Mesothelial cell of epicardium (in vitro differentiated cells): ENCODE measurements at regions not wholly inside any gene's neighbourhood (a gene's known extent, or its start where the extent isn't known, plus 50 kb on each side); places are given as distances from the start of the nearest gene placed in this dataset.
"Not testable (repeated sequence)": the region's sequence is repeated elsewhere in the genome, so short reads cannot be mapped to it uniquely, and the experiment has no call there.

Source experiments
- DNase-seq, 2 experiments: peaks; one replicate each; pipeline ENCODE4 v3.0.0; 2021; ENCODE audit warnings: low spot score in 2 of 2; ENCODE audit not compliant: unreplicated experiment in 2 of 2
- H3K27ac Mint-ChIP-seq: 2 replicates; pipeline ENCODE4 v1.8.0; 2021; ENCODE audit warnings: mixed read lengths
- H3K27me3 Mint-ChIP-seq: 2 replicates; pipeline ENCODE4 v1.8.0; 2021; ENCODE audit warnings: low read depth, mixed read lengths
- H3K36me3 Mint-ChIP-seq: 2 replicates; pipeline ENCODE4 v1.8.0; 2021; ENCODE audit warnings: mixed read lengths
- H3K4me1 Mint-ChIP-seq: 2 replicates; pipeline ENCODE4 v1.8.0; 2021; ENCODE audit warnings: mixed read lengths
- H3K4me3 Mint-ChIP-seq: 2 replicates; pipeline ENCODE4 v1.8.0; 2021; ENCODE audit warnings: mild to moderate bottlenecking, moderate library complexity, mixed read lengths
- H3K9me3 Mint-ChIP-seq: 2 replicates; pipeline ENCODE4 v1.8.0; 2021; ENCODE audit warnings: mixed read lengths
- CTCF ChIP-seq: fragments of 200-600 bp; sonication (generic); IDR thresholded peaks from one replicate; pipeline ENCODE4 v1.5.0; 2021; ENCODE audit warnings: antibody characterized with exemption; ENCODE audit not compliant: unreplicated experiment

DNA sequence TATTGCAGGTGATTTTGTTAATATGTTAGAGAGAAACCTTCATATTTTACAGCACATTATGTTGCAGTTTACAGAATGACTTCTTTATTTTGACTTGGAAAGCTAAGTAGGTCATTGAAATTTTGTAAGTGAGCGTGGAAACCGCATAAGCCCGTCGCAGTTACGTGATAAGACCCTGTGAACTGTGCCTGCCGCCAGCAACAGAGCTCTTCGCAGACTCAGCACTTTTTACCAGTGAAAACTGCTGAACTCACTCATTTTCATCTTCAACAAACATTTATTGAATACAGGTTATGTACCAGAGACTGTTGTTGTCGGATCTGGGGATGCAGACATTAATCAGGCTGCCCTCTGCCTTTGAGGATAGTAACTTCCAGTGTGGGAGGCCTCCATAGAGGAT is 355.7 kb downstream of the HS3ST1 start:
- DNase-seq, result no peak
- TF ChIP-seq CTCF, result no peak
- H3K4me1 Mint-ChIP-seq, result peaks cover 21% of the 10 kb centered on the region
- no peaks in the 10 kb centered on the region for H3K9me3 Mint-ChIP-seq
- H3K27ac Mint-ChIP-seq, result no peak overlapping the region
- H3K27me3 Mint-ChIP-seq, result no peaks in the 10 kb centered on the region
- no peak overlapping the region for H3K4me3 Mint-ChIP-seq
- H3K36me3 Mint-ChIP-seq, result no peaks in the 10 kb centered on the region

DNA sequence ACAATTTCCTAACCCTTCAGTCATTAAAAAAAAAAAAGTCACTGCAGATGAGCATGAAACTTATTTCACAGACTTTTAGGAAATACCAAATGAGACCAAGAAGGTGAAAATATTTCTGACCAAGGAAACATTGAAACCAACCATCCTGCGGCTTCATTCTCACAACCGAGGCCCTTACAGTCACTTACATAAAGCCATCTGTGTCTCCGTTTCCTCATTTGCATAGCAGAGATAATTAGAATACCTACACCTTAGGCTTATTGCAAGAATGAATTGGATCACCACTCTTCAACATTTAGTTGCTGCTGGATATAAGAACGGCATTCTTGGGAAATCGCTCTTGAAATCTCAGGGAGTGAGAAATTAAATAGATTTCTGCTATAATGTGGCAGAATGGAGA is 356.2 kb downstream of the HS3ST1 start:
- H3K4me3 Mint-ChIP-seq, result no peak overlapping the region
- DNase-seq, result no peak
- no peak overlapping the region for H3K27ac Mint-ChIP-seq
- H3K27me3 Mint-ChIP-seq, result no peaks in the 10 kb centered on the region
- no peak for TF ChIP-seq CTCF
- no peaks in the 10 kb centered on the region for H3K36me3 Mint-ChIP-seq
- H3K9me3 Mint-ChIP-seq, result no peaks in the 10 kb centered on the region
- H3K4me1 Mint-ChIP-seq, result peaks cover 21% of the 10 kb centered on the region

- Mint-ChIP-seq H3K4me3 (no peak overlapping the region), H3K4me1 (peaks cover 26% of the 10 kb centered on the region), H3K27ac (no peak overlapping the region), H3K36me3 (no peaks in the 10 kb centered on the region), H3K9me3 (no peaks in the 10 kb centered on the region), H3K27me3 (no peaks in the 10 kb centered on the region)
- no peak for TF ChIP-seq CTCF
- no peak for DNase-seq
These were observed 357.9 kb downstream of the HS3ST1 start for GRCh38 chr4:11070813-11071212.

DNA sequence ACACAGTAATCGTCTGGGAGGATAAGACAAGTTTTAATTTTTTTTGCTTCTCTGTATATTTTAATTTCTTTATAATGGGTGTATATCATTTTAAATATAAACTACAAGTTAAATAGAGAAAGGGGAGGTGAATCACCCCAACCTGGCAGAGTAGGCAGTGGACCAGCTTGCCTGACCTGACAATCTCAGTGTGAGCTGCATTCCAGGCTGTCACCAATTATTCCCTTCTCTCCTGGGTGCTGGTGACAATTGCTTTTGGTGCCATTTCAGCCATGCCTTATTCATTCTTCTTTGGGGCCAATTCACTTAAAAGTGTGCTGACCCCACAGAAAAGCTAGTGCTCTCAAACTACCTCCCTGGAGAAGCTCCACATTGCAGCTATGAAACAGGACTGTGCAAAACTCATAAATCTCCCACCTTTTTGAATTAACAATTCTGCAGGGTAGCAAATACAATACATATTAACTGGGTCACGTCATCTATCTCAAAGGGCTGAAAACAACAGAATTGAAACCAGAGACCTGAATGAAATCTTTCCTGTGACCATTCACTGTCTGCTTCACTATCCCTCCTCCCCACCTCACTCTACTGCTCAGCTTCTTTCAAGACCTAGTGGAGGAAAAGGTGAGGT is 359.0 kb downstream of the HS3ST1 start:
- no peak overlapping the region for H3K4me3 Mint-ChIP-seq
- H3K4me1 Mint-ChIP-seq, result peaks cover 26% of the 10 kb centered on the region
- no peak for TF ChIP-seq CTCF
- no peaks in the 10 kb centered on the region for H3K27me3 Mint-ChIP-seq
- no peak for DNase-seq
- no peak overlapping the region for H3K27ac Mint-ChIP-seq
- H3K36me3 Mint-ChIP-seq, result no peaks in the 10 kb centered on the region
- no peaks in the 10 kb centered on the region for H3K9me3 Mint-ChIP-seq

DNA sequence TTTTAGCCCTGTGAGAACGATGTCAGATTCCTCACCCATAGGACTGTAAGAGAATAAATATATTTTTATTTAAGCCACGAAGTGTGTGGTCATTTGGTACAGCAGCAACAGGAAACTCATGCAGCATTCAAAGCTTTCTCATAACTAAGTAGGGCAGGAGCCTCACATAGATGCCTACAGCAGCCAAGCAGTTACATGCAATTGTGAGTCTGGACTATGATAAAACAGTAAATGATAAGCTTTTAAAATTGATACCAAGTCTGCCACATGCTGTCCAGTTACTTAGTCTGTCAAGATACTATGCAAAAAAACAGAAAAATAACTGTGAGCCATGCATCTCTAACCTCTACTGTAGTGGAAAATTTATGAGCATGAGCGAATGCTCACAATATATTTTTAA is 359.6 kb downstream of the HS3ST1 start:
- TF ChIP-seq CTCF, result no peak
- DNase-seq, result no peak
- Mint-ChIP-seq H3K27ac (peak overlapping the region; percentile 39), H3K36me3 (no peaks in the 10 kb centered on the region), H3K27me3 (no peaks in the 10 kb centered on the region), H3K4me3 (no peak overlapping the region), H3K9me3 (no peaks in the 10 kb centered on the region), H3K4me1 (peaks cover 26% of the 10 kb centered on the region)

DNA sequence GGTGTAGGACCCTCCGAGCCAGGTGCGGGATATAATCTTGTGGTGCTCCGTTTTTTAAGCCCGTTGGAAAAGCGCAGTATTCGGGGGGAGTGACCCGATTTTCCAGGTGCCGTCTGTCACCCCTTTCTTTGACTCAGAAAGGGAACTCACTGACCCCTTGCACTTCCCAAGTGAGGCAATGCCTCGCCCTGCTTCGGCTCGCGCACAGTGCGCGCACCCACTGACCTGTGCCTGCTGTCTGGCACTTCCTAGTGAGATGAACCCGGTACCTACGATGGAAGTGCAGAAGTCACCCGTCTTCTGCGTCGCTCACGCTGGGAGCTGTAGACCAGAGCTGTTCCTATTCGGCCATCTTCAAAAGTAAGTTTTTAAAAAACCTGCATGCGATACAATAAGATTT is 362.1 kb downstream of the HS3ST1 start:
- Mint-ChIP-seq H3K4me3 (peak overlapping the region; percentile 75), H3K4me1 (peaks cover 15% of the 10 kb centered on the region), H3K27ac (peak overlapping the region; percentile 59)
- H3K36me3 Mint-ChIP-seq, H3K9me3 Mint-ChIP-seq, DNase-seq, H3K27me3 Mint-ChIP-seq: not testable (repeated sequence)

GRCh38 chr4:11060637-11061036 is 368.1 kb downstream of the HS3ST1 start:
- H3K9me3 Mint-ChIP-seq, H3K4me3 Mint-ChIP-seq, DNase-seq, H3K27ac Mint-ChIP-seq, H3K36me3 Mint-ChIP-seq, H3K27me3 Mint-ChIP-seq, H3K4me1 Mint-ChIP-seq: not testable (repeated sequence)

- H3K4me3 Mint-ChIP-seq, H3K36me3 Mint-ChIP-seq, H3K27me3 Mint-ChIP-seq, DNase-seq, H3K4me1 Mint-ChIP-seq, H3K27ac Mint-ChIP-seq, H3K9me3 Mint-ChIP-seq: not testable (repeated sequence)
These were observed 370.4 kb upstream of the CLNK start for GRCh38 chr4:11054937-11055336.
